ENCODE measurements at regions not wholly inside any gene's neighbourhood (a gene's known extent, or its start where the extent isn't known, plus 50 kb on each side); places are given as distances from the start of the nearest gene placed in this dataset.
"Not testable (repeated sequence)": the region's sequence is repeated elsewhere in the genome, so short reads cannot be mapped to it uniquely, and the experiment has no call there.

DNA sequence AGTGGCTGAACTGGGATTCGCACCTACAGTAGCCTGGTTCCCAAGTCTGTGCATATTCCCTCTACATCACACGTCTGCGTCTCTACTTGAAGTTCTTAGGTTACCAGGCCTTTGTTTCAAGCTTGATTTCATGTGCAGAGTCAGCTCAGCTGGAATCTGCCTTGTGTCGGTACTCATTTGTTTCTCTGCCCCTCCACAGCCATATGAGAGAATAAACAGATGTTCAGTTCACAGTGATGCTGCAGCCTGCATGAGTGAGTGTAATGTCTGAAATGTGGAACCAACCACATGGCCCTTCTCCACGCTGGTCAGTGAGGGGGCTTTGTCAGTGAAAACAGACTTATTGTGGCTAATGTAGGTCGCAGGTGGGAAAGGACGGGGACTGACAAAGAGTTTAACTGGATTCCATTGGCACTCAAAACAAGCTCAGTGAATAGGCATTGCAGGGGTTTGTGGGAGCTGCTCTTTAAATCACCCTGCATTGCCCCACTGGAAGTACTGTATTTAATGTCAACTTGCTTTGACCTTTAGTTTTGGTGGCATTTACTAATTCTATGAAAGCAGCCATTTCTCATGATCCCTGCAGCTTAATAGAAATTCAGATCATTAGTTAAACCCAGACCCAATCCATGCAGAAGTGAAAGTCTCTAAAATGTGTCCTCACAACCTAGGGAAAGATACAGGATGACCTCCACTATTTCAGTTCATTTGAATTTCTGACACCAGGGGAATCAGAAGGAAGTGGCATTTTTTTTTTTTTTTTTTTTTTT lies 136.4 kb upstream of the FAM78B start:
- DNase-seq (no peak), ATAC-seq (no peak)
- no peak for TF ChIP-seq POLR2A (IDR thresholded peaks at IDR 0.05)
- TF ChIP-seq, protein P1, sequence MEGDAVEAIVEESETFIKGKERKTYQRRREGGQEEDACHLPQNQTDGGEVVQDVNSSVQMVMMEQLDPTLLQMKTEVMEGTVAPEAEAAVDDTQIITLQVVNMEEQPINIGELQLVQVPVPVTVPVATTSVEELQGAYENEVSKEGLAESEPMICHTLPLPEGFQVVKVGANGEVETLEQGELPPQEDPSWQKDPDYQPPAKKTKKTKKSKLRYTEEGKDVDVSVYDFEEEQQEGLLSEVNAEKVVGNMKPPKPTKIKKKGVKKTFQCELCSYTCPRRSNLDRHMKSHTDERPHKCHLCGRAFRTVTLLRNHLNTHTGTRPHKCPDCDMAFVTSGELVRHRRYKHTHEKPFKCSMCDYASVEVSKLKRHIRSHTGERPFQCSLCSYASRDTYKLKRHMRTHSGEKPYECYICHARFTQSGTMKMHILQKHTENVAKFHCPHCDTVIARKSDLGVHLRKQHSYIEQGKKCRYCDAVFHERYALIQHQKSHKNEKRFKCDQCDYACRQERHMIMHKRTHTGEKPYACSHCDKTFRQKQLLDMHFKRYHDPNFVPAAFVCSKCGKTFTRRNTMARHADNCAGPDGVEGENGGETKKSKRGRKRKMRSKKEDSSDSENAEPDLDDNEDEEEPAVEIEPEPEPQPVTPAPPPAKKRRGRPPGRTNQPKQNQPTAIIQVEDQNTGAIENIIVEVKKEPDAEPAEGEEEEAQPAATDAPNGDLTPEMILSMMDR (IDR thresholded peaks at IDR 0.05 in 4 of 5, conservative IDR thresholded peaks at IDR 0.05 in 1 of 5), result no peak
- Histone ChIP-seq H3K4me1 (peaks cover 5 to 7% of the 10 kb centered on the region in 2 donors), H3K27me3 (no peaks in the 10 kb centered on the region), H3K4me3 (no peak overlapping the region), H3K27ac (no peak overlapping the region), H3K9me3 (no peaks in the 10 kb centered on the region), H3K36me3 (no peaks in the 10 kb centered on the region)
- intact Hi-C loops (cut with DNase I; ENCODE audit: low total_unique reads), result no loop called here
- in situ Hi-C loops (cut with MboI; ENCODE audit: low sequenced_read_pairs in 4 of 4), result no loop called here

DNA sequence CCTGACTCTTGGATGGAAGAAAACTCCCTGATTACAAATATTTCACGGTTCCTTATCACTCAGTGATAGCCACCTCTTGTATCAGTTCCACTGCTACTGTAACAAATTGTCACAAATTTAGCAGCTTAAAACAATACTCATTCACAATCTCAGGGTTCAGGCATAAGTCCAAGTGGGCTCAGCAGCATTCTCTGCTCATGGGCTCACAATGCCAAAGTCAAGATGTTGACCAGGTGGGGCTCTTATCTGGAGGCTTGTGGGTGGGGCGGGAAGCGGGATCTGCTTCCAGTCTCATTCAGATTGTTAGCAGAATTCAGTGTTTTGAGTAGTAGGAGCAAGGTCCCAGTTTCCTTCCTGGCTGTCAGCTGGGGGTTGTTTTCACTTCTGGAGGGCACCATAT lies 137.3 kb upstream of the FAM78B start:
- intact Hi-C loops (cut with DNase I; ENCODE audit: low total_unique reads), result no loop called here
- H3K27me3 ChIP-seq, result no peaks in the 10 kb centered on the region
- TF ChIP-seq, protein P1 (IDR thresholded peaks at IDR 0.05 in 4 of 5, conservative IDR thresholded peaks at IDR 0.05 in 1 of 5), result no peak
- no peak for TF ChIP-seq POLR2A (IDR thresholded peaks at IDR 0.05)
- no peaks in the 10 kb centered on the region for H3K36me3 ChIP-seq
- H3K4me3 ChIP-seq, result no peak overlapping the region
- DNase-seq (no peak), ATAC-seq (no peak)
- H3K4me1 ChIP-seq, result peaks cover 7 to 8% of the 10 kb centered on the region in 2 donors
- no peaks in the 10 kb centered on the region for H3K9me3 ChIP-seq
- in situ Hi-C loops (cut with MboI; ENCODE audit: low sequenced_read_pairs in 4 of 4), result no loop called here
- no peak overlapping the region for H3K27ac ChIP-seq

DNA sequence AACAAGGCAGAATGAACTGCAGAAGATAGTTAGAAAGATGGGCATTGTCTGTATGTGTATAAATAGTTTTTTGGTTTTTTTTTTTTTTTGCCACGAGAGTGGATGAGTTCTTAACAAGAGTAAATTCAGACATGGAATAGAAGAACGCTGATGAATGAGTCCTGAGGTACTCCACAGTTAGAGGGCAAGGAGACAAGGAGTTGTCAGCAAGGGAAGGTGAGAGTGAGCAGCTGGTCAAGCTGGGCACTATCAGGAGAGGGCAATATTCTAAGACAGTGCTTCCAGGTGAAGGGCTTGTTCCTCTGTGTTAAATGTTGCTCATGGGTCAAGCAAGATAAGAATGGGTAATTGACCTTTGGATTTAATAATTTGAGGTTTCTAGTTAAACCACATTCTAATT lies 138.6 kb upstream of the FAM78B start:
- in situ Hi-C loops (cut with MboI; ENCODE audit: low sequenced_read_pairs in 4 of 4) (no loop called here), intact Hi-C loops (cut with DNase I; ENCODE audit: low total_unique reads) (no loop called here)
- H3K9me3 ChIP-seq, result no peaks in the 10 kb centered on the region
- H3K4me3 ChIP-seq, result no peak overlapping the region
- H3K27me3 ChIP-seq, result no peaks in the 10 kb centered on the region
- peaks cover 7 to 8% of the 10 kb centered on the region in 2 donors for H3K4me1 ChIP-seq
- ATAC-seq (no peak), DNase-seq (no peak)
- TF ChIP-seq, protein P1 (IDR thresholded peaks at IDR 0.05 in 4 of 5, conservative IDR thresholded peaks at IDR 0.05 in 1 of 5), result no peak
- TF ChIP-seq POLR2A (IDR thresholded peaks at IDR 0.05), result no peak
- no peaks in the 10 kb centered on the region for H3K36me3 ChIP-seq
- no peak overlapping the region for H3K27ac ChIP-seq

DNA sequence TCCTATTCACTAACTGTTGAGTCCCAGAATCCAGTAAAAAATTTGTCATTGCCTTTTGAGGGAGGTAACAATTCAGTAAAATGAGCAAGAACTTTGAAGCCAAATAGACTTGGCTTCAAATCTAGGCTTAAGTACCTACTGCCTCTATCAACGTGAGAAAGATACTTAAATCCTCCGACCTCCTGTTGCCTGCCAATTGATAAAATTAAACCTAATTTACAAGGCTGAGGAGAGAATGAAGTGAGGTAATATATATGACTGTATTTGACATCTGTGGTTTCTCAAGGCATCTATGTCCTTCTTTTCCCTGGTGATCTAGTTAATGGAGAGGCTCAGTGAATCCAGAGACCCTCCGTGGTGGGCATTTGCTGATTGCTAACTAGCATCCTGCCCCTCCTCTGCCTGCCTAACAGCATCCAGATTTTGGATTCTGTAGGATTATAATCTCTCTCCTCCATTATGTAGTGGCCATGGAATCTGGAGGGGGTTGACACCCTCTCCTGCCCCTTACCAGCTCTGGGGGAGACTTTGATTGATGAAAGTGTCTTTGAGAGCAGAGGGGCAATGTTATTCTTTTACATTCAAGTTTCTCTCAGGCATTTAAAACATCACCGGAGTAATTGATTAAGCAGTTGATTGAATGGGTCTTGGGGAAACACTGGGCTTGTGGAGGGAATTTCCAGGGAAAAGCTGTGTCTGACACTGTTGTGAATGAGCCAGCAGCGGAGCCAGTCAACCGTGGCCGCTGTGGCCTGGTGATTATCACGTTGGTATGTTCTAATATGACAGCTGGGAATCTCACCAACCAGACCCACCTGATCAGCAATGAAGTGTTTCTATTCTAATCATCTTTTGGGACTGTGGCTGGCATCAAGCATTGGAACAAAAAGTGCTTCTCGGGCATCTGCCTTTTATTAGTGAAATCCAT lies 140.7 kb upstream of the FAM78B start:
- in situ Hi-C loops (cut with MboI; ENCODE audit: low sequenced_read_pairs in 4 of 4), result no loop called here
- TF ChIP-seq, protein P1 (IDR thresholded peaks at IDR 0.05 in 4 of 5, conservative IDR thresholded peaks at IDR 0.05 in 1 of 5), result no peak
- no peak for TF ChIP-seq POLR2A (IDR thresholded peaks at IDR 0.05)
- Histone ChIP-seq H3K36me3 (no peaks in the 10 kb centered on the region), H3K4me3 (no peak overlapping the region), H3K4me1 (peaks cover 7 to 8% of the 10 kb centered on the region in 2 donors), H3K27ac (peak overlapping the region in 1 of 4 donors; percentile 49), H3K27me3 (no peaks in the 10 kb centered on the region), H3K9me3 (no peaks in the 10 kb centered on the region)
- peak; percentile 41 to 91 for ATAC-seq
- intact Hi-C loops (cut with DNase I; ENCODE audit: low total_unique reads), result no loop called here
- DNase-seq, result no peak

DNA sequence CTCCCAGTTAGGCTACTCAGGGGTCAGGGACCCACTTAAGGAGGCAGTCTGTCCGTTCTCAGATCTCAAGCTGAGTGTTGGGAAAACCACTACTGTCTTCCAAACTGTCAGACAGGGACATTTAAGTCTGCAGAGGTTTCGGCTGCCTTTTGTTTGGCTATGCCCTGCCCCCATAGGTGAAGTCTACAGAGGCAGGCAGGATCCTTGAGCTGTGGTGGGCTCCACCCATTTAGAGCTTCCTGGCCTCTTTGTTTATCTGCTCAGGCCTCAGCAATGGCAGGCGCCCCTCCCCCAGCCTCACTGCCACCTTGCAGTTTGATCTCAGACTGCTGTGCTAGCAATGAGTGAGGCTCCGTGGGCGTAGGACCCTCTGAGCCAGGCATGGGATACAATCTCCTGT lies 149.5 kb upstream of the FAM78B start:
- H3K36me3 ChIP-seq; DNase-seq; intact Hi-C loops (cut with DNase I; ENCODE audit: low total_unique reads); H3K9me3 ChIP-seq; H3K4me1 ChIP-seq; H3K27ac ChIP-seq; in situ Hi-C loops (cut with MboI; ENCODE audit: low sequenced_read_pairs in 4 of 4); H3K27me3 ChIP-seq; H3K4me3 ChIP-seq; ATAC-seq: not testable (repeated sequence)

All from gastrocnemius medialis (tissue), 4 donors.